ENCODE measurements at regions not wholly inside any gene's neighbourhood (a gene's known extent, or its start where the extent isn't known, plus 50 kb on each side); places are given as distances from the start of the nearest gene placed in this dataset.

DNA sequence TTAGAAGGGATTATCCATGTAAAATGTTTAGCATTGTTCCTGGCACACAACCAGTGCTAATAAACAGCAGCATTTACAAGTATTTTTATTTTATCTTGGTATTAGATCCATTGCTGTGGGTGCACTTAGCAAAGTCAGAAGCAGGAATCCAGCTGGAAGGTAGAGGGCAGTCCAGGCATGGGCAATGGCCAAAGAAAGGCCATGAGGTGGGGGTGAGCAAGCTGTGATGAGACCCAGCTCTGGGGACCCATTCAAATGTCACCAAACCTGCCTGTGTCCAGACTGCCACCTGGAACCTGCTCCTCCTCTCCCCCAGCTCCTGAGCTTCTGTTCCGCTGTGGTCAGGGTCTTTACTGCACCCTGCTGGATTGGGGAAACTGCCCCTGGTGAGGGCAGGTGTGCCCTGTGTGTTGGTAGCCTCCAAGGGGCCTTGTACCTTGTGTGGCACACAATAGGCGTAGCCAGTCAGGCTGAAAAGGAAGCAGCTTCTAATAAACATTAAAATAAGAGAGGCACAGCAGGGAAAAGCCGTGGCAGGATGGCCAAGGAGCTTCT, 118.0 kb upstream of the CRHR1 start:
- TF ChIP-seq CHD4 (IDR thresholded peaks at IDR 0.05; ENCODE audit: borderline replicate concordance, low read length) (no peak), SUZ12 (IDR thresholded peaks at IDR 0.05; ENCODE audit: low read depth, low read length) (no peak), SETDB1 (CRISPR knock-in tag; IDR thresholded peaks at IDR 0.05; ENCODE audit: borderline replicate concordance) (no peak), GABPA (IDR thresholded peaks at IDR 0.05; ENCODE audit: low read depth, low read length) (no peak), GABPA (CRISPR knock-in tag; IDR thresholded peaks at IDR 0.05; ENCODE audit: low read depth) (no peak), POLR2A (IDR thresholded peaks at IDR 0.05; ENCODE audit: insufficient read depth in 1 of 2, low read depth in 2 of 2, low read length in 2 of 2) (no peak), MLLT10 (CRISPR knock-in tag; IDR thresholded peaks at IDR 0.05) (no peak), FOSL2 (CRISPR knock-in tag; IDR thresholded peaks at IDR 0.05) (no peak)
- TF ChIP-seq, protein P1, sequence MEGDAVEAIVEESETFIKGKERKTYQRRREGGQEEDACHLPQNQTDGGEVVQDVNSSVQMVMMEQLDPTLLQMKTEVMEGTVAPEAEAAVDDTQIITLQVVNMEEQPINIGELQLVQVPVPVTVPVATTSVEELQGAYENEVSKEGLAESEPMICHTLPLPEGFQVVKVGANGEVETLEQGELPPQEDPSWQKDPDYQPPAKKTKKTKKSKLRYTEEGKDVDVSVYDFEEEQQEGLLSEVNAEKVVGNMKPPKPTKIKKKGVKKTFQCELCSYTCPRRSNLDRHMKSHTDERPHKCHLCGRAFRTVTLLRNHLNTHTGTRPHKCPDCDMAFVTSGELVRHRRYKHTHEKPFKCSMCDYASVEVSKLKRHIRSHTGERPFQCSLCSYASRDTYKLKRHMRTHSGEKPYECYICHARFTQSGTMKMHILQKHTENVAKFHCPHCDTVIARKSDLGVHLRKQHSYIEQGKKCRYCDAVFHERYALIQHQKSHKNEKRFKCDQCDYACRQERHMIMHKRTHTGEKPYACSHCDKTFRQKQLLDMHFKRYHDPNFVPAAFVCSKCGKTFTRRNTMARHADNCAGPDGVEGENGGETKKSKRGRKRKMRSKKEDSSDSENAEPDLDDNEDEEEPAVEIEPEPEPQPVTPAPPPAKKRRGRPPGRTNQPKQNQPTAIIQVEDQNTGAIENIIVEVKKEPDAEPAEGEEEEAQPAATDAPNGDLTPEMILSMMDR (CRISPR knock-in tag; IDR thresholded peaks at IDR 0.05) = 0 out of 2 replicates have a peak, but pooled peaks have one; percentile 27
- TF ChIP-seq, protein P2, sequence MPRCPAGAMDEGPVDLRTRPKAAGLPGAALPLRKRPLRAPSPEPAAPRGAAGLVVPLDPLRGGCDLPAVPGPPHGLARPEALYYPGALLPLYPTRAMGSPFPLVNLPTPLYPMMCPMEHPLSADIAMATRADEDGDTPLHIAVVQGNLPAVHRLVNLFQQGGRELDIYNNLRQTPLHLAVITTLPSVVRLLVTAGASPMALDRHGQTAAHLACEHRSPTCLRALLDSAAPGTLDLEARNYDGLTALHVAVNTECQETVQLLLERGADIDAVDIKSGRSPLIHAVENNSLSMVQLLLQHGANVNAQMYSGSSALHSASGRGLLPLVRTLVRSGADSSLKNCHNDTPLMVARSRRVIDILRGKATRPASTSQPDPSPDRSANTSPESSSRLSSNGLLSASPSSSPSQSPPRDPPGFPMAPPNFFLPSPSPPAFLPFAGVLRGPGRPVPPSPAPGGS (CRISPR knock-in tag; IDR thresholded peaks at IDR 0.05) = no peak
